HPDE6-E6E7 (cell line): ENCODE measurements at regions not wholly inside any gene's neighbourhood (a gene's known extent, or its start where the extent isn't known, plus 50 kb on each side); places are given as distances from the start of the nearest gene placed in this dataset.

Experiments
- DNase-seq: peaks from one replicate; pipeline ENCODE4 v3.0.0; 2011; ENCODE audit warnings: missing footprints; ENCODE audit errors: extremely low spot score

GRCh38 chr2:38203446-38203810 is 127.5 kb upstream of the CYP1B1 start:
- DNase-seq = no peak

GRCh38 chr2:38202713-38203445 is 126.9 kb upstream of the CYP1B1 start:
- no peak for DNase-seq

DNA sequence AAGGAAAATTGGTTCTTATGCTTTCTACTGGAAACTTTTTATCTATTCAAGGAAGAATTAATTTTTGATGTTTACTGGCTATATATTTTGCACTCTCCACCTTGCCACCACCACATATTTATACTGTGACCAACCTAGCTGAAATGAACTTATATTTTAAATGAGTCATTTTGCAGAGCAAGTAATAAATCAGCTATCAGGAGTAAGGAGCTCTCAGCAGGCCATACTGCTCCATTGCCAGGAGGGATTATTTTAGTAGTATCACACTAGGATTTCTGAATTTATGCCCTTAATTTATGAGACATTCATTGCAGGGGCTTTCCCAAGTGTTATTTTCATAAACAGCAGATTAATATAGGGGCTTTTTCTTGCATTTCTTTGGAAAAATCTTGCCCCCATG is 125.8 kb upstream of the CYP1B1 start:
- no peak for DNase-seq

GRCh38 chr2:38200598-38200997 is 124.6 kb upstream of the CYP1B1 start:
- no peak for DNase-seq

GRCh38 chr2:38199127-38199526 is 123.2 kb upstream of the CYP1B1 start:
- no peak for DNase-seq

GRCh38 chr2:38194751-38195150 is 118.8 kb upstream of the CYP1B1 start:
- DNase-seq = peak; percentile 78

GRCh38 chr2:38192976-38193375 is 117.0 kb upstream of the CYP1B1 start:
- no peak for DNase-seq

GRCh38 chr2:38192046-38192445 is 116.1 kb upstream of the CYP1B1 start:
- no peak for DNase-seq

DNA sequence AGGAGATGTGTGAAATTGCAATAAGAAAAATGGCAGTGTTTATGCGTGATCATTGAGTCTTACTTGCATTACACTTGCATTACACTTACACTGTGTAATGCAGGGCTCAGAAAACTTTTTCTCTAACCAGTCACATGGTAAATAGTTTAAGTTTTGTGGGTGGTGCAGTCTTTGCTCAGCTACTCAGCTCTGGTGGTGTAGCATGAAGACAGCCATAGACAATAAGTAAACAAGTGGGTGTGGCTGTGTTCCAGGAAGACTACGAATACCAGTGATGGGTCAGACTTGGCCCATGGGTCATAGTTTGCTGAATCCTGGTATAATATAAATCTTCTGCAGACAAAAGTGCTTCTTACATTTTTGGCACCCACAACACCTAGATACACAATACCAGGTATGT is 115.6 kb upstream of the CYP1B1 start:
- no peak for DNase-seq

DNA sequence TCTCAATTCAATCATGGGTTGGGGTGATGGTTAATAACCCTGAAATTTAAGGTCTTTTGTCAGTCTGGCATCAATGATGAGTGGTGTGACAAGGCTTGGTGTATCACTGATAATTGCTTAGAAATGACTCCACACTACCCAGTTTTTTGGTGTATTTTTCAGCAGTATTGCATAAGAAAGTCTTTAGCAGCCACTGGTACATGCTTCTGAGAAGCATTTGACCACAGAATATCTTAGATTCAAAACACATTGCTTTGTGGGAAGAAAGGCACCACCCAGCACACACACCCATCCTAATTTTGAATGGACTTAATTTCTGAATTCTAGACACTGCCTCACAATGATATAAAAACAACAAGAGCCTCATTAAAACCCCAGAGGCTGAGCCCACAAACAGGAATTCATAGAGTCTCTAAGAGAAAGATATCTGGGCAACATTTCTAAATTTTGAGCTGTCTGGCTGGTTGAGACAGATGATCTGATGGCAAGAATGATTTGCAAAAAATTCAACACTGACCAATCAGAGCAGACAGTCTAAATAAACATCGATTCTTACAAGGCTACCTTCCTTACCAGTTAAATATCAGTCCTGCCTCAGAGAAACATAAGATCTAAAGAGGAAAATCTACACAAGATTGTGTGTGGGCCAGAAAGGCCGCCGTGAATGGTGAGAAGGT is 114.7 kb upstream of the CYP1B1 start:
- DNase-seq = no peak

DNA sequence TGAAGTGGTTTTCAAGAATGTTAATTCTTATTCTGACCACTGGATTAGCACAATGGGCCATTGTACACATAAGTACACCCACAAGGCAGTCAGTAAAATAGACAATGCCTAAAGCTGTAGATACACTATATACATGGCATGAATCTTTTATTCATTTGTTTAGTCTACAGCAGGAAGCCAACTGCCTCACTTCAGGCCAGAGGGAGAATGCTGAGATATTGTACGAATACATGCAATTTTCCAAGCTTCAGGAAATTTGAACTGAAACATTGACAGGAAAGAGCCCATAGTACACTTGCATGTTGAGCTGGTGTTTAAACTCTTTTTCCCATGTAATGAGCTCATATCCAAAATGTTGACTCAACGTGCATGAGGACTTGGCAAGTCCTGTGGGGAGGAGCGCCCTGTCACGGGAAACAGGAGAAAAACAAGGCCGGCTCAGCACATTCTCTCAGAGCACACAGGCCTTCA is 111.6 kb upstream of the CYP1B1 start:
- DNase-seq = no peak

- DNase-seq = no peak
Observed at GRCh38 chr2:38185012-38185491, 109.1 kb upstream of the CYP1B1 start.

DNA sequence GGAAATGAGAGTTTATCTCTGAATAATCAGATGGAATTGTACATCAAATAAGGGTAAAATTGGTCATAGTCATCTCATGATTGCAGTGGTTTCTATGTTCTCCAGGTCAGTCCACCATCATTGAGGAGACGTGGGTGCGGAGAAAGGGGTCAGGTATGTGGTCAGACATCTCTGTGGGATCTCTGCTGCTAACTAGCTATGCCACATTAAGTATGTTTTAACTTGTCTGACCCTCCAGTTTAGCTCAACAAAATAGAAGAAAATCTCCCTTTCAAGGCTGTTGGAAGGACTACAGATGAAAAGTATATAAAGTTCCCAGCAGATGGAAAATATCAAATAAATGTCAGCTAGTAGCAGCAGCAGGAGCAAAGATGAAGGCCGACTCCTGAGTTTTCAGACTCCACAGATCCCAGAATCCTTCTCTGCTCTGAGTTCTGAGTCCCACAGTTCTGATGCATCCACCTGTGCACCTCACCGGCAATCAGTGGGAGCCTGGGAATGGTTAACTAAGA is 106.6 kb upstream of the CYP1B1 start:
- no peak for DNase-seq

- DNase-seq = no peak
Observed at GRCh38 chr2:38181806-38182491, 106.0 kb upstream of the CYP1B1 start.

GRCh38 chr2:38180754-38181153 is 104.8 kb upstream of the CYP1B1 start:
- DNase-seq = no peak

- no peak for DNase-seq
Observed at GRCh38 chr2:38178556-38179419, 102.8 kb upstream of the CYP1B1 start.

DNA sequence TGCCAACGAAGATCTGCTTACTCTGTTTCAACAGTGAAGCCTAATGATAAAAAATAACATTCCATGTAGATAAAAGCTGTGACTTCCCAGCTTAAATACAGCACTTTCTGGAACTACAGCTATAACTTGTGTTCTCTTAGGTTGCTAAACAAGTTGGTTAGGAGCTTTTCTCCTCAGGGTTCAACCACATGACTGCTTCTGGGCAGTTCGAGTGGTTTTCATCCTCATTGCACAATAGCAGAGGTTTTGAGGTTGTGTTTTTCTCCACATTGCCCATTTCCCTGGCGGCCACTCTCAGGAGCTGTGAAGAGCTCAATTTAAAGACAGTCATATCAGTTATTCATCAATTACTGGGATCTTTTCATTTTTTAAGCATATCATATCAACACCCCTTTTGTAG is 102.2 kb upstream of the CYP1B1 start:
- DNase-seq = no peak

DNA sequence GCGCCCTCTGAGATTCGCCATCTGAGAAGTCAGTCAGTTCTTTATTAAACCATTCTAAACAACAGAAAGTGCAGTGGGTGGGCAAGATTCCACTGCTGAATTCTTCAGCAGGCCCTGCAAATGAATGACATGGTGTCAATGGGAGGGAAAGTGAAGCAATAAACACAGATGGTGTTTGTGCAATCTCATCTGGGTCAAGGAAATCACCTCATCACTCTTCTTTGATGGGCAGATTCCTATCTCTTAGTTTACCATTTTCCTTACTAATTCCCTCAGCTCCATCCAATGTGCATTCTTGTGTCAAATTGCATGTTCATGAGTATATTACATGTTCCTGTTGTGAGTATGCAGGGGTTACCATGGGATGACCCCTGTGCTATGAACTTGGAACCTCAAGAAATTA is 100.7 kb upstream of the CYP1B1 start:
- DNase-seq = no peak

GRCh38 chr2:38174646-38175423 is 98.9 kb upstream of the CYP1B1 start:
- peak; percentile 25 for DNase-seq

GRCh38 chr2:38174131-38174530 is 98.2 kb upstream of the CYP1B1 start:
- DNase-seq = no peak

DNA sequence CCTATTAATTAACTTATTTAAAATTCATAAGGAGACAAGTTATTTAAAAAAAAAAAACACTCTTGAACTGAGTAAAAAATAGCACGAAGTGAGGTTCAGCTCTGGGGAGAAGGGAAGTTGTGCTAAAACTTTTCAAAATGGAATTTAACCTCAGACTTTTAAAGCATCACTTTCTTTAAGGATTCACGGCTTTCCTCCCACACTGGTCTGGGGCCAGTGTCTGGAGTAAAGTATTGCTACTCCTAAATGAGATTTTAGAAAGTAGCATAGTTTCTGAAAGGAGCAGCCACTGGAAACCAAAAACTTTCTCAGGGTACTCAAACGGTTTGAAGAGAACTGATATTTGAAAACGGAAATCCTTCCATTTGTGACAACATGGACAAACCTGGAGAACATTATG is 97.7 kb upstream of the CYP1B1 start:
- DNase-seq = no peak
